ENCODE measurements at regions not wholly inside any gene's neighbourhood (a gene's known extent, or its start where the extent isn't known, plus 50 kb on each side); places are given as distances from the start of the nearest gene placed in this dataset.
"Not testable (repeated sequence)": the region's sequence is repeated elsewhere in the genome, so short reads cannot be mapped to it uniquely, and the experiment has no call there.

GRCh38 chr19:30284885-30285284, 87.3 kb upstream of the ZNF536 start:
- no peak for TF ChIP-seq CTCF (IDR thresholded peaks at IDR 0.05; ENCODE audit: insufficient read depth, low read depth, low read length)
- DNase-seq (ENCODE audit: low read depth) = no peak
- no peak overlapping the region for H3K4me3 ChIP-seq (ENCODE audit: low read depth, low read length)

GRCh38 chr19:30286378-30286777, 85.8 kb upstream of the ZNF536 start:
- no peak for DNase-seq (ENCODE audit: low read depth)
- H3K4me3 ChIP-seq (ENCODE audit: low read depth, low read length) = no peak overlapping the region
- no peak for TF ChIP-seq CTCF (IDR thresholded peaks at IDR 0.05; ENCODE audit: insufficient read depth, low read depth, low read length)

DNA sequence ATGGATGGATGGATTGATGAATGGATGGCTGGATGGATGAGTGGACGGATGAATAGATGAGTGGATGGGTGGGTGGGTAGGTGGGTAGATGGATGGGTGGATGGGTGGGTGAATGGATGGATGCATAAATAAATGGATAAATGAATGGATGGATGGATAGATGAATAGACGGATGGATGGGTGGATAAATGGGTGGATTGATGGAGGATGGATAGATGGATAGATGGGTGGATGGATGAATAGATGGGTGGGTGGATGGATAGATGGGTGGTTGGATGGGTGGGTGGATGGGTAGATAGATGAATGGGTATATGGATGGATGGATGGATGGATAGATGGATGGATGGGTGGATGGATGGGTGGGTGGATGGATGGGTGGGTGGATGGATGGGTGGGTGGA, 84.9 kb upstream of the ZNF536 start:
- DNase-seq (ENCODE audit: low read depth) = no peak
- no peak overlapping the region for H3K4me3 ChIP-seq (ENCODE audit: low read depth, low read length)
- TF ChIP-seq CTCF (IDR thresholded peaks at IDR 0.05; ENCODE audit: insufficient read depth, low read depth, low read length) = no peak

GRCh38 chr19:30287973-30288372, 84.2 kb upstream of the ZNF536 start:
- no peak for DNase-seq (ENCODE audit: low read depth)
- no peak overlapping the region for H3K4me3 ChIP-seq (ENCODE audit: low read depth, low read length)
- no peak for TF ChIP-seq CTCF (IDR thresholded peaks at IDR 0.05; ENCODE audit: insufficient read depth, low read depth, low read length)

DNA sequence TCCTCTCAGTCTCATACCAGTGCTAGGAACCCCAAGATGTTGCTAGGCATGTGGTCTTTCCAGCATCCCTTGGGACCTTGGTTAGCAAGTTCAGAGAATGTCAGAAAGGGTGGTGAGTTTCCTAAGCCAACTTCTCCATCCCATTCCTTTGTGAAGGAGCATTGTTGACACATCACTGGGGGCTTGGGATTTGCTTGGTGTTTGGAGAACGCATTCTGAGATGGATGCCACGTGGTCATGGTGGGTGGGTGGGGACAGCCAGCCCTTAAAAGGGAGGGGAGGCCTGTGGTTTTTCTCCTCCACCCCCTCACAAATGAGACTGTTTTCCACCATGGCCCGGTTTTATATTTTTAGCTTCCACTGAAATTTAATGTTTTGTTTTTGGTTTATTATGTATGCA, 83.3 kb upstream of the ZNF536 start:
- no peak overlapping the region for H3K4me3 ChIP-seq (ENCODE audit: low read depth, low read length)
- DNase-seq (ENCODE audit: low read depth) = no peak
- no peak for TF ChIP-seq CTCF (IDR thresholded peaks at IDR 0.05; ENCODE audit: insufficient read depth, low read depth, low read length)

DNA sequence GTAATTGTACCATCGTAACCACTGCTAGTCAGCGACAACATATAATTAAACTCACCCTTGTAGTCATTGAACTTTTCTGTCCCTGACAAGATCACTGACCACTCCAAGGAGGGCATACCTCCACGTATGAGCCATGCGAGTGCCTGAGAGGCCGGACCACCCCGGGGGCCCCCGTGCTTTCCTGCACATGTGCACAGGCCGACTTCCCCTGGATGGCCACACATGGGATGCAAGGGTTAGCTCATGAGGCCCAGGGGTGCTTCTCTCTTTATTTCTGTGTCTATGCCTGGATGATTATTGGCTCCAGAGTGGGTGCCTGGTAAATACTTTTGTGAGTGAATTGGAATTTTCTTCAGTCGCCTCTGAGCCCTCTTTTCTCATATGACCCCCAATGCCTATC, 82.8 kb upstream of the ZNF536 start:
- H3K4me3 ChIP-seq (ENCODE audit: low read depth, low read length) = no peak overlapping the region
- no peak for TF ChIP-seq CTCF (IDR thresholded peaks at IDR 0.05; ENCODE audit: insufficient read depth, low read depth, low read length)
- no peak for DNase-seq (ENCODE audit: low read depth)

DNA sequence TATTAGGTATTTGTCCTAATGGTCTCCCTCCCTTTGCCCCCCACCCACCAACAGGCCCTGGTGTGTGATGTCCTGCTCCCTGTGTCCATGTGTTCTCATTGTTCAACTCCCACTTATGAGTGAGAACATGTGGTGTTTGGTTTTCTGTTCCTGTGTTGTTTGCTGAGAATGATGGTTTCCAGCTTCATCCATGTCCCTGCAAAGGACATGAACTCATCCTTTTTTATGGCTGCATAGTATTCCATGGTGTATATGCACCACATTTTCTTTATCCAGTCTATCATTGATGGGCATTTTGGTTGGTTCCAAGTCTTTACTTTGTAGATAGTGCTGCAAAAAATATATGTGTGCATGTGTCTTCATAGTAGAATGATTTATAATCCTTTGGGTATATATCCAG, 81.4 kb upstream of the ZNF536 start:
- not testable (repeated sequence) for DNase-seq (ENCODE audit: low read depth); H3K4me3 ChIP-seq (ENCODE audit: low read depth, low read length)
